SU-DHL-6 (cell line): ENCODE measurements at regions not wholly inside any gene's neighbourhood (a gene's known extent, or its start where the extent isn't known, plus 50 kb on each side); places are given as distances from the start of the nearest gene placed in this dataset.

Experiments used
- H2AFZ ChIP-seq: fragments of 200-600 bp; sonication (generic); 2 replicates; pipeline ENCODE4 v1.6.1; 2014; ENCODE audit warnings: low read depth, mild to moderate bottlenecking, moderate library complexity, mixed read lengths, antibody characterized with exemption, low read length; ENCODE audit not compliant: severe bottlenecking
- H3F3A ChIP-seq: fragments of 200-600 bp; shearing (Covaris generic); 2 replicates; pipeline ENCODE4 v1.6.0; 2016; ENCODE audit warnings: antibody characterized with exemption, mild to moderate bottlenecking; ENCODE audit not compliant: insufficient read depth
- H3K27ac ChIP-seq: fragments of 200-600 bp; sonication (generic); 2 replicates; pipeline ENCODE4 v1.5.1; 2016; ENCODE audit warnings: low read depth, mild to moderate bottlenecking, low read length, moderate library complexity, mixed read lengths
- H3K27me3 ChIP-seq: fragments of 200-600 bp; sonication (generic), shearing (Covaris generic); 2 replicates; pipeline ENCODE4 v1.6.0; 2014; ENCODE audit warnings: mild to moderate bottlenecking, low read length
- H3K36me3 ChIP-seq: fragments of 200-600 bp; sonication (generic); 2 replicates; pipeline ENCODE4 v1.6.1; 2014; ENCODE audit warnings: mild to moderate bottlenecking, low read length, mixed read lengths
- H3K4me2 ChIP-seq: fragments of 300-600, 200-600 bp; shearing (Covaris generic), sonication (generic); 2 replicates; pipeline ENCODE4 v1.6.0; 2014; ENCODE audit warnings: low read length, low read depth, mild to moderate bottlenecking; ENCODE audit not compliant: poor library complexity, severe bottlenecking
- H3K4me3 ChIP-seq: fragments of 200-600 bp; sonication (generic); 2 replicates; pipeline ENCODE4 v1.5.1; 2014; ENCODE audit warnings: antibody characterized with exemption, low read length, mild to moderate bottlenecking, mixed read lengths; ENCODE audit not compliant: insufficient read depth, poor library complexity, severe bottlenecking
- H3K79me2 ChIP-seq: fragments of 200-600 bp; sonication (generic); 2 replicates; pipeline ENCODE4 v1.6.1; 2014; ENCODE audit warnings: mild to moderate bottlenecking, low read length, moderate library complexity; ENCODE audit not compliant: insufficient read depth
- H3K9ac ChIP-seq: fragments of 200-600 bp; sonication (generic); 2 replicates; pipeline ENCODE4 v1.7.0; 2014; ENCODE audit warnings: mild to moderate bottlenecking, low read length
- H3K9me2 ChIP-seq: fragments of 200-600 bp; sonication (generic); replicated peaks from 2 replicates; pipeline ENCODE4 v1.6.1; 2014; ENCODE audit warnings: low read length; ENCODE audit not compliant: insufficient read depth
- H3K9me3 ChIP-seq: fragments of 200-600 bp; sonication (generic); 2 replicates; pipeline ENCODE4 v1.6.1; 2014; ENCODE audit warnings: low read length, mixed read lengths; ENCODE audit not compliant: insufficient read depth
- H4K20me1 ChIP-seq: fragments of 200-600 bp; sonication (generic); 2 replicates; pipeline ENCODE4 v1.6.1; 2014; ENCODE audit warnings: low read depth, mild to moderate bottlenecking, antibody characterized with exemption, low read length, moderate library complexity, mixed read lengths
- CTCF ChIP-seq: fragments of 200-600 bp; sonication (generic); IDR thresholded peaks from one replicate; pipeline ENCODE4 v1.5.1; 2017; ENCODE audit warnings: antibody characterized with exemption, mild to moderate bottlenecking, low read length, moderate library complexity; ENCODE audit not compliant: insufficient read depth, poor library complexity, severe bottlenecking
- EZH2phosphoT487 ChIP-seq: fragments of 200-600 bp; sonication (generic), shearing (Covaris generic); conservative IDR thresholded peaks from 2 replicates; pipeline ENCODE4 v1.6.1; 2018; ENCODE audit warnings: mild to moderate bottlenecking, antibody characterized with exemption, low read length, moderate library complexity, mixed read lengths

GRCh38 chr11:116111546-116111945, 607.3 kb upstream of the CADM1 start:
- Histone ChIP-seq H3K4me3 (no peak overlapping the region), H4K20me1 (no peaks in the 10 kb centered on the region), H3K27ac (no peak overlapping the region), H3F3A (no peaks in the 10 kb centered on the region), H3K36me3 (no peaks in the 10 kb centered on the region), H3K9me3 (no peaks in the 10 kb centered on the region), H3K27me3 (no peaks in the 10 kb centered on the region), H3K79me2 (no peaks in the 10 kb centered on the region), H3K9ac (no peak overlapping the region), H3K4me2 (no peak overlapping the region), H3K9me2 (no peaks in the 10 kb centered on the region), H2AFZ (no peak overlapping the region)
- TF ChIP-seq EZH2phosphoT487 (no peak), CTCF (no peak)

- no peak overlapping the region for H3K4me3 ChIP-seq
- no peaks in the 10 kb centered on the region for H3K36me3 ChIP-seq
- H3F3A ChIP-seq, result no peaks in the 10 kb centered on the region
- no peaks in the 10 kb centered on the region for H3K9me3 ChIP-seq
- no peak overlapping the region for H3K27ac ChIP-seq
- no peak overlapping the region for H3K9ac ChIP-seq
- H3K9me2 ChIP-seq, result no peaks in the 10 kb centered on the region
- H2AFZ ChIP-seq, result no peak overlapping the region
- no peaks in the 10 kb centered on the region for H3K79me2 ChIP-seq
- H3K4me2 ChIP-seq, result no peak overlapping the region
- H4K20me1 ChIP-seq, result no peaks in the 10 kb centered on the region
- no peak for TF ChIP-seq EZH2phosphoT487
- no peak for TF ChIP-seq CTCF
- H3K27me3 ChIP-seq, result no peaks in the 10 kb centered on the region
These were observed 606.6 kb upstream of the CADM1 start for GRCh38 chr11:116110802-116111201.

- no peak overlapping the region for H3K27ac ChIP-seq
- no peak overlapping the region for H3K4me3 ChIP-seq
- H3K36me3 ChIP-seq, result no peaks in the 10 kb centered on the region
- no peaks in the 10 kb centered on the region for H3K9me3 ChIP-seq
- H3K4me2 ChIP-seq, result no peak overlapping the region
- H4K20me1 ChIP-seq, result no peaks in the 10 kb centered on the region
- H3K27me3 ChIP-seq, result no peaks in the 10 kb centered on the region
- no peaks in the 10 kb centered on the region for H3F3A ChIP-seq
- H3K79me2 ChIP-seq, result no peaks in the 10 kb centered on the region
- no peak overlapping the region for H2AFZ ChIP-seq
- H3K9ac ChIP-seq, result no peak overlapping the region
- H3K9me2 ChIP-seq, result no peaks in the 10 kb centered on the region
- no peak for TF ChIP-seq EZH2phosphoT487
- TF ChIP-seq CTCF, result no peak
These were observed 606.1 kb upstream of the CADM1 start for GRCh38 chr11:116110356-116110755.
